HepG2 (cell line): ENCODE measurements at regions not wholly inside any gene's neighbourhood (a gene's known extent, or its start where the extent isn't known, plus 50 kb on each side); places are given as distances from the start of the nearest gene placed in this dataset.

Experiments used
- ATAC-seq: fragments of 200-7000 bp; cut with Tn5 transposase; 3 replicates; pipeline ENCODE4 v1.9.1; 2020; ENCODE audit warnings: mild to moderate bottlenecking, moderate library complexity
- BruUV-seq: library from RNA; stranded (reverse); fragments of 400-500 nt; replicated peaks from 2 replicates; lab custom pipeline; 2021; lab: Mats Ljungman, UMichigan
- CTCF ChIA-PET: fragments of 300-600 bp; formaldehyde crosslinking; extraction: SDS; loops from one replicate; lab custom pipeline; 2021; ENCODE audit warnings: low total read pairs, inconsistent platforms, low intra/inter-chr PET ratio; lab: Yijun Ruan, JAX
- POLR2A ChIA-PET: fragments of 350-600 bp; sonication (Branson Sonifier 250); formaldehyde crosslinking; loops from one replicate; lab custom pipeline; 2020; ENCODE audit warnings: antibody characterized with exemption, inconsistent platforms; lab: Yijun Ruan, JAX
- DNase-seq: peaks from one replicate; pipeline ENCODE4 v3.0.0-alpha.2; 2015; ENCODE audit warnings: low spot score
- FAIRE-seq: peaks from 3 replicates; lab custom pipeline; 2011; peaks lifted over from hg19 to GRCh38; lab: Jason Lieb, UNC
- H2AFZ ChIP-seq: one replicate; pipeline ENCODE4 v1.6.1; 2011; ENCODE audit warnings: low read length, inconsistent platforms
- H3K27ac ChIP-seq: fragments of 300-600 bp; 3 replicates; pipeline ENCODE4 v1.8.0; 2011; ENCODE audit warnings: mixed run types, mild to moderate bottlenecking, mixed read lengths, low read length, inconsistent platforms; ENCODE audit not compliant: insufficient read depth; ENCODE audit errors: extremely low read length
- H3K27me3 ChIP-seq, 2 experiments: fragments of 200-600 bp in 1 of 2; 2 replicates in 1 of 2; 3 replicates in 1 of 2; pipeline versions ENCODE4 v1.6.0 to v1.8.0; 2011; ENCODE audit warnings: low read length in 2 of 2, mild to moderate bottlenecking in 2 of 2, moderate library complexity in 2 of 2, inconsistent platforms in 1 of 2; ENCODE audit not compliant: insufficient read depth in 2 of 2, control insufficient read depth in 1 of 2
- H3K36me3 ChIP-seq, 2 experiments: fragments of 200-600 bp in 1 of 2; replicated peaks in 1 of 2; 2 replicates in 1 of 2; 3 replicates in 1 of 2; pipeline versions ENCODE4 v1.5.1 to v1.8.0; 2011; ENCODE audit warnings: low read length in 2 of 2, inconsistent platforms in 1 of 2; ENCODE audit not compliant: insufficient read depth in 2 of 2, control insufficient read depth in 1 of 2
- H3K4me1 ChIP-seq: 2 replicates; pipeline ENCODE4 v1.5.1; 2012; ENCODE audit warnings: low read length, inconsistent platforms; ENCODE audit not compliant: insufficient read depth
- H3K4me2 ChIP-seq: 2 replicates; pipeline ENCODE4 v1.6.0; 2011; ENCODE audit warnings: low read depth, low read length, inconsistent platforms
- H3K4me3 ChIP-seq, 3 experiments: fragments of 200-600 bp in 1 of 3; sonication (generic), shearing (Covaris generic) in 1 of 3; replicated peaks in 1 of 3; 2 replicates each; pipeline ENCODE4 v1.5.1; 2011 to 2016; ENCODE audit warnings: low read length in 3 of 3, inconsistent platforms in 2 of 3, low read depth in 2 of 3, mild to moderate bottlenecking in 2 of 3, control low read depth in 1 of 3, mixed read lengths in 1 of 3; ENCODE audit not compliant: insufficient read depth in 1 of 3
- H3K79me2 ChIP-seq: one replicate; pipeline ENCODE4 v1.6.1; 2011; ENCODE audit warnings: low read length, inconsistent platforms; ENCODE audit not compliant: insufficient read depth
- H3K9ac ChIP-seq: 2 replicates; pipeline ENCODE4 v1.6.0; 2011; ENCODE audit warnings: mild to moderate bottlenecking, low read depth, low read length, inconsistent platforms; ENCODE audit not compliant: insufficient read depth
- H3K9me3 ChIP-seq: 2 replicates; pipeline ENCODE4 v1.5.1; 2012; ENCODE audit warnings: mild to moderate bottlenecking, low read length
- H4K20me1 ChIP-seq: 2 replicates; pipeline ENCODE4 v1.6.0; 2011; ENCODE audit warnings: inconsistent platforms, mild to moderate bottlenecking, low read length, moderate library complexity; ENCODE audit not compliant: insufficient read depth
- ASH2L ChIP-seq: fragments of 300-600, 200-600 bp; sonication (generic); IDR thresholded peaks from 2 replicates; pipeline ENCODE4 v1.7.0; 2017; ENCODE audit warnings: low read depth, mild to moderate bottlenecking, moderate library complexity, mixed read lengths, low read length; ENCODE audit not compliant: insufficient read length
- EEA1 ChIP-seq: sonication (generic); formaldehyde crosslinking; IDR thresholded peaks from 2 replicates; pipeline ENCODE4 v1.5.1; 2020; ENCODE audit warnings: mild to moderate bottlenecking, missing genetic modification reagents, borderline replicate concordance
- FOXA1 ChIP-seq, 2 experiments: fragments of 450-650 bp in 1 of 2; sonication (generic) in 1 of 2; formaldehyde crosslinking in 1 of 2; IDR thresholded peaks; 2 replicates each; pipeline versions ENCODE4 v1.4.0 to v1.6.1; 2016 to 2020; ENCODE audit warnings: missing genetic modification reagents in 1 of 2
- PTBP1 ChIP-seq: fragments of 200-400 bp; formaldehyde crosslinking; IDR thresholded peaks from 2 replicates; pipeline ENCODE4 v1.6.1; 2018; ENCODE audit warnings: low read length, low read depth; ENCODE audit not compliant: poor library complexity, severe bottlenecking
- RFX5 ChIP-seq: IDR thresholded peaks from 2 replicates; pipeline ENCODE4 v1.6.1; 2011; ENCODE audit warnings: low read depth, low read length, improper control_type of control experiment
- RNF219 ChIP-seq: sonication (generic); formaldehyde crosslinking; IDR thresholded peaks from 2 replicates; pipeline ENCODE4 v1.5.0; 2020; ENCODE audit warnings: mild to moderate bottlenecking, missing genetic modification reagents
- WIZ ChIP-seq: sonication (generic); formaldehyde crosslinking; IDR thresholded peaks from 2 replicates; pipeline ENCODE4 v1.5.1; 2020; ENCODE audit warnings: mild to moderate bottlenecking, missing genetic modification reagents
- ZBTB34 ChIP-seq: sonication (generic); formaldehyde crosslinking; IDR thresholded peaks from 2 replicates; pipeline ENCODE4 v1.8.0; 2022; ENCODE audit warnings: mild to moderate bottlenecking, missing genetic modification reagents
- ZFP36L2 ChIP-seq: sonication (generic); formaldehyde crosslinking; IDR thresholded peaks from 2 replicates; pipeline ENCODE4 v1.4.0; 2020; ENCODE audit warnings: missing genetic modification reagents
- ZKSCAN8 ChIP-seq: IDR thresholded peaks from 2 replicates; pipeline ENCODE4 v1.6.1; 2016; ENCODE audit warnings: borderline replicate concordance, missing genetic modification reagents, missing compliant biosample characterization
- ZNF546 ChIP-seq: sonication (generic); formaldehyde crosslinking; conservative IDR thresholded peaks from 2 replicates; pipeline ENCODE4 v1.8.1; 2023; ENCODE audit warnings: mild to moderate bottlenecking, missing genetic modification reagents
- ZNF746 ChIP-seq: sonication (generic); formaldehyde crosslinking; IDR thresholded peaks from 2 replicates; pipeline ENCODE4 v1.8.0; 2022; ENCODE audit warnings: mild to moderate bottlenecking, missing genetic modification reagents
- WGBS: methylation state at CpG from one replicate; pipeline ENCODE4 v1.1.6; 2017; ENCODE audit warnings: low lambda C conversion rate; 5-methylcytosine and 5-hydroxymethylcytosine counted together
- in situ Hi-C: cut with HindIII; loops from 2 replicates; pipeline ENCODE4 v1.10.0; 2017; ENCODE audit warnings: low pct_unique_long_range_greater_than_20kb; ENCODE audit not compliant: extremely low pct_ligation_motif_present
- intact Hi-C: fragments of 100-400 bp; cut with micrococcal nuclease; formaldehyde crosslinking; loops from one replicate; pipeline ENCODE4 v1.10.0; 2022; ENCODE audit not compliant: unreplicated experiment
- TF ChIP-seq, protein P1 (sequence below): sonication (generic); formaldehyde crosslinking; IDR thresholded peaks from 2 replicates; pipeline ENCODE4 v1.4.0; 2020; ENCODE audit warnings: missing genetic modification reagents
- TF ChIP-seq, protein P2 (sequence below): sonication (generic); formaldehyde crosslinking; IDR thresholded peaks from 2 replicates; pipeline ENCODE4 v1.5.1; 2020; ENCODE audit warnings: missing genetic modification reagents, mild to moderate bottlenecking, borderline replicate concordance

GRCh38 chr7:68733219-68734153 lies 864.8 kb upstream of the AUTS2 start:
- H3K9me3 ChIP-seq: peaks cover 21% of the 10 kb centered on the region; the same call in 1 of the 2 replicates
- peaks cover 18% of the 10 kb centered on the region for H3K4me1 ChIP-seq
- H3K9ac ChIP-seq: no peak overlapping the region
- TF ChIP-seq ZNF746 (CRISPR knock-in tag) (no peak), WIZ (no peak), ASH2L (no peak), RFX5 (no peak), RNF219 (CRISPR knock-in tag) (no peak), FOXA1 (IDR thresholded peaks at IDR 0.05) (no peak), FOXA1 (CRISPR knock-in tag; IDR thresholded peaks at IDR 0.05) (no peak), ZFP36L2 (CRISPR knock-in tag) (no peak), ZNF546 (no peak), PTBP1 (no peak), EEA1 (no peak), ZKSCAN8 (no peak), ZBTB34 (no peak)
- TF ChIP-seq, protein P1, sequence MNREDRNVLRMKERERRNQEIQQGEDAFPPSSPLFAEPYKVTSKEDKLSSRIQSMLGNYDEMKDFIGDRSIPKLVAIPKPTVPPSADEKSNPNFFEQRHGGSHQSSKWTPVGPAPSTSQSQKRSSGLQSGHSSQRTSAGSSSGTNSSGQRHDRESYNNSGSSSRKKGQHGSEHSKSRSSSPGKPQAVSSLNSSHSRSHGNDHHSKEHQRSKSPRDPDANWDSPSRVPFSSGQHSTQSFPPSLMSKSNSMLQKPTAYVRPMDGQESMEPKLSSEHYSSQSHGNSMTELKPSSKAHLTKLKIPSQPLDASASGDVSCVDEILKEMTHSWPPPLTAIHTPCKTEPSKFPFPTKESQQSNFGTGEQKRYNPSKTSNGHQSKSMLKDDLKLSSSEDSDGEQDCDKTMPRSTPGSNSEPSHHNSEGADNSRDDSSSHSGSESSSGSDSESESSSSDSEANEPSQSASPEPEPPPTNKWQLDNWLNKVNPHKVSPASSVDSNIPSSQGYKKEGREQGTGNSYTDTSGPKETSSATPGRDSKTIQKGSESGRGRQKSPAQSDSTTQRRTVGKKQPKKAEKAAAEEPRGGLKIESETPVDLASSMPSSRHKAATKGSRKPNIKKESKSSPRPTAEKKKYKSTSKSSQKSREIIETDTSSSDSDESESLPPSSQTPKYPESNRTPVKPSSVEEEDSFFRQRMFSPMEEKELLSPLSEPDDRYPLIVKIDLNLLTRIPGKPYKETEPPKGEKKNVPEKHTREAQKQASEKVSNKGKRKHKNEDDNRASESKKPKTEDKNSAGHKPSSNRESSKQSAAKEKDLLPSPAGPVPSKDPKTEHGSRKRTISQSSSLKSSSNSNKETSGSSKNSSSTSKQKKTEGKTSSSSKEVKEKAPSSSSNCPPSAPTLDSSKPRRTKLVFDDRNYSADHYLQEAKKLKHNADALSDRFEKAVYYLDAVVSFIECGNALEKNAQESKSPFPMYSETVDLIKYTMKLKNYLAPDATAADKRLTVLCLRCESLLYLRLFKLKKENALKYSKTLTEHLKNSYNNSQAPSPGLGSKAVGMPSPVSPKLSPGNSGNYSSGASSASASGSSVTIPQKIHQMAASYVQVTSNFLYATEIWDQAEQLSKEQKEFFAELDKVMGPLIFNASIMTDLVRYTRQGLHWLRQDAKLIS: no peak
- TF ChIP-seq, protein P2, sequence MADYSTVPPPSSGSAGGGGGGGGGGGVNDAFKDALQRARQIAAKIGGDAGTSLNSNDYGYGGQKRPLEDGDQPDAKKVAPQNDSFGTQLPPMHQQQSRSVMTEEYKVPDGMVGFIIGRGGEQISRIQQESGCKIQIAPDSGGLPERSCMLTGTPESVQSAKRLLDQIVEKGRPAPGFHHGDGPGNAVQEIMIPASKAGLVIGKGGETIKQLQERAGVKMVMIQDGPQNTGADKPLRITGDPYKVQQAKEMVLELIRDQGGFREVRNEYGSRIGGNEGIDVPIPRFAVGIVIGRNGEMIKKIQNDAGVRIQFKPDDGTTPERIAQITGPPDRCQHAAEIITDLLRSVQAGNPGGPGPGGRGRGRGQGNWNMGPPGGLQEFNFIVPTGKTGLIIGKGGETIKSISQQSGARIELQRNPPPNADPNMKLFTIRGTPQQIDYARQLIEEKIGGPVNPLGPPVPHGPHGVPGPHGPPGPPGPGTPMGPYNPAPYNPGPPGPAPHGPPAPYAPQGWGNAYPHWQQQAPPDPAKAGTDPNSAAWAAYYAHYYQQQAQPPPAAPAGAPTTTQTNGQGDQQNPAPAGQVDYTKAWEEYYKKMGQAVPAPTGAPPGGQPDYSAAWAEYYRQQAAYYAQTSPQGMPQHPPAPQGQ (CRISPR knock-in tag): no peak
- CTCF ChIA-PET: no interaction called here
- no peaks in the 10 kb centered on the region for H3K36me3 ChIP-seq
- ATAC-seq (no peak), DNase-seq (no peak), FAIRE-seq (no peak)
- no peaks in the 10 kb centered on the region for H4K20me1 ChIP-seq
- no peak overlapping the region for H3K4me3 ChIP-seq
- no peak overlapping the region for H2AFZ ChIP-seq
- intact Hi-C loops: no loop called here
- in situ Hi-C loops: no loop called here
- no peaks in the 10 kb centered on the region for H3K27me3 ChIP-seq
- 8% methylated on average over 8 of the region's 8 CpGs for WGBS
- no peaks in the 10 kb centered on the region for H3K79me2 ChIP-seq
- POLR2A ChIA-PET: no interaction called here
- H3K4me2 ChIP-seq: no peak overlapping the region
- BruUV-seq: no TSS peak
- no peak overlapping the region for H3K27ac ChIP-seq
